HL-60 (cell line): ENCODE measurements at regions not wholly inside any gene's neighbourhood (a gene's known extent, or its start where the extent isn't known, plus 50 kb on each side); places are given as distances from the start of the nearest gene placed in this dataset.

Experiments used
- GABPA ChIP-seq: IDR thresholded peaks from 2 replicates; pipeline ENCODE4 v1.6.1; 2012; ENCODE audit warnings: low read depth
- POLR2AphosphoS5 ChIP-seq: IDR thresholded peaks from 2 replicates; pipeline ENCODE4 v1.6.1; 2012; ENCODE audit warnings: low read depth
- SPI1 ChIP-seq: IDR thresholded peaks from 2 replicates; pipeline ENCODE4 v1.6.1; 2012; ENCODE audit warnings: low read depth, mild to moderate bottlenecking, borderline replicate concordance
- TF ChIP-seq, protein P1 (sequence below): IDR thresholded peaks from one replicate; pipeline ENCODE4 v1.5.1; 2011; ENCODE audit warnings: low read length, control low read depth, inconsistent platforms; ENCODE audit not compliant: insufficient read depth
- TF ChIP-seq, protein P2 (sequence below): IDR thresholded peaks from 2 replicates; pipeline ENCODE4 v1.6.1; 2012; ENCODE audit warnings: low read depth; ENCODE audit not compliant: insufficient replicate concordance

GRCh38 chr1:115164484-115164883, 75.2 kb upstream of the TSPAN2 start:
- TF ChIP-seq, protein P1, sequence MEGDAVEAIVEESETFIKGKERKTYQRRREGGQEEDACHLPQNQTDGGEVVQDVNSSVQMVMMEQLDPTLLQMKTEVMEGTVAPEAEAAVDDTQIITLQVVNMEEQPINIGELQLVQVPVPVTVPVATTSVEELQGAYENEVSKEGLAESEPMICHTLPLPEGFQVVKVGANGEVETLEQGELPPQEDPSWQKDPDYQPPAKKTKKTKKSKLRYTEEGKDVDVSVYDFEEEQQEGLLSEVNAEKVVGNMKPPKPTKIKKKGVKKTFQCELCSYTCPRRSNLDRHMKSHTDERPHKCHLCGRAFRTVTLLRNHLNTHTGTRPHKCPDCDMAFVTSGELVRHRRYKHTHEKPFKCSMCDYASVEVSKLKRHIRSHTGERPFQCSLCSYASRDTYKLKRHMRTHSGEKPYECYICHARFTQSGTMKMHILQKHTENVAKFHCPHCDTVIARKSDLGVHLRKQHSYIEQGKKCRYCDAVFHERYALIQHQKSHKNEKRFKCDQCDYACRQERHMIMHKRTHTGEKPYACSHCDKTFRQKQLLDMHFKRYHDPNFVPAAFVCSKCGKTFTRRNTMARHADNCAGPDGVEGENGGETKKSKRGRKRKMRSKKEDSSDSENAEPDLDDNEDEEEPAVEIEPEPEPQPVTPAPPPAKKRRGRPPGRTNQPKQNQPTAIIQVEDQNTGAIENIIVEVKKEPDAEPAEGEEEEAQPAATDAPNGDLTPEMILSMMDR: no peak
- TF ChIP-seq, protein P2, sequence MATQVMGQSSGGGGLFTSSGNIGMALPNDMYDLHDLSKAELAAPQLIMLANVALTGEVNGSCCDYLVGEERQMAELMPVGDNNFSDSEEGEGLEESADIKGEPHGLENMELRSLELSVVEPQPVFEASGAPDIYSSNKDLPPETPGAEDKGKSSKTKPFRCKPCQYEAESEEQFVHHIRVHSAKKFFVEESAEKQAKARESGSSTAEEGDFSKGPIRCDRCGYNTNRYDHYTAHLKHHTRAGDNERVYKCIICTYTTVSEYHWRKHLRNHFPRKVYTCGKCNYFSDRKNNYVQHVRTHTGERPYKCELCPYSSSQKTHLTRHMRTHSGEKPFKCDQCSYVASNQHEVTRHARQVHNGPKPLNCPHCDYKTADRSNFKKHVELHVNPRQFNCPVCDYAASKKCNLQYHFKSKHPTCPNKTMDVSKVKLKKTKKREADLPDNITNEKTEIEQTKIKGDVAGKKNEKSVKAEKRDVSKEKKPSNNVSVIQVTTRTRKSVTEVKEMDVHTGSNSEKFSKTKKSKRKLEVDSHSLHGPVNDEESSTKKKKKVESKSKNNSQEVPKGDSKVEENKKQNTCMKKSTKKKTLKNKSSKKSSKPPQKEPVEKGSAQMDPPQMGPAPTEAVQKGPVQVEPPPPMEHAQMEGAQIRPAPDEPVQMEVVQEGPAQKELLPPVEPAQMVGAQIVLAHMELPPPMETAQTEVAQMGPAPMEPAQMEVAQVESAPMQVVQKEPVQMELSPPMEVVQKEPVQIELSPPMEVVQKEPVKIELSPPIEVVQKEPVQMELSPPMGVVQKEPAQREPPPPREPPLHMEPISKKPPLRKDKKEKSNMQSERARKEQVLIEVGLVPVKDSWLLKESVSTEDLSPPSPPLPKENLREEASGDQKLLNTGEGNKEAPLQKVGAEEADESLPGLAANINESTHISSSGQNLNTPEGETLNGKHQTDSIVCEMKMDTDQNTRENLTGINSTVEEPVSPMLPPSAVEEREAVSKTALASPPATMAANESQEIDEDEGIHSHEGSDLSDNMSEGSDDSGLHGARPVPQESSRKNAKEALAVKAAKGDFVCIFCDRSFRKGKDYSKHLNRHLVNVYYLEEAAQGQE: no peak
- no peak for TF ChIP-seq POLR2AphosphoS5
- TF ChIP-seq GABPA: no peak
- no peak for TF ChIP-seq SPI1
